ENCODE measurements at regions not wholly inside any gene's neighbourhood (a gene's known extent, or its start where the extent isn't known, plus 50 kb on each side); places are given as distances from the start of the nearest gene placed in this dataset.

GRCh38 chr11:24216488-24216887 is 280.4 kb upstream of the LUZP2 start:
- TF ChIP-seq POLR2AphosphoS5 (IDR thresholded peaks at IDR 0.05; ENCODE audit: low read depth, low read length) (no peak), POLR2A (IDR thresholded peaks at IDR 0.05; ENCODE audit: low read depth, low read length) (no peak), TAF1 (IDR thresholded peaks at IDR 0.05; ENCODE audit: low read depth, low read length) (no peak), SPI1 (IDR thresholded peaks at IDR 0.05; ENCODE audit: low read depth, low read length) (no peak), POU2F2 (IDR thresholded peaks at IDR 0.05; ENCODE audit: low read depth, low read length) (no peak), PAX5 (IDR thresholded peaks at IDR 0.05; ENCODE audit: insufficient read depth, low read length, severe bottlenecking) (no peak)
